SHP77 (cell line): ENCODE measurements at regions not wholly inside any gene's neighbourhood (a gene's known extent, or its start where the extent isn't known, plus 50 kb on each side); places are given as distances from the start of the nearest gene placed in this dataset.
"Not testable (repeated sequence)": the region's sequence is repeated elsewhere in the genome, so short reads cannot be mapped to it uniquely, and the experiment has no call there.

ENCODE experiments used
- DNase-seq, 2 experiments: peaks; one replicate each; lab custom pipeline; 2025; lab: John Stamatoyannopoulos, UW

DNA sequence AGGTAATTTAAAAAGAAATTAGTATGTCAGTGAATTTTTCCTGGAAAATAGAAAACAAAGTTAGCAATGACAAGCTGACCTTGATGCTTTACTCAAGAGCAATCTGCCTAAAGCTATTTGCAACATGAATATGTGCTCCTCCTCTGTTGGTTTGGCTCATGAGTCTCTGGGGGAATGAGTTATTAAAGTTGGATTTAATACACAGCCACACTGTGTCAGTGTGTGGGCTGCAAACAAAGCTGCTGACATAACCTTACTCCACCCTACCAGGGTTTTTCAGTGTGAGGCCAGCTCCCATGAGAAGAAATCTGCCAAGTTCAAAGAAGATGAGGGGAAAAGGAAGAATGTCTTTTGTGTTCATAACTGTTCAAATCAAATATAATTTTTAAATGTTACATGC is 280.5 kb downstream of the TLL1 start:
- no peak for DNase-seq

DNA sequence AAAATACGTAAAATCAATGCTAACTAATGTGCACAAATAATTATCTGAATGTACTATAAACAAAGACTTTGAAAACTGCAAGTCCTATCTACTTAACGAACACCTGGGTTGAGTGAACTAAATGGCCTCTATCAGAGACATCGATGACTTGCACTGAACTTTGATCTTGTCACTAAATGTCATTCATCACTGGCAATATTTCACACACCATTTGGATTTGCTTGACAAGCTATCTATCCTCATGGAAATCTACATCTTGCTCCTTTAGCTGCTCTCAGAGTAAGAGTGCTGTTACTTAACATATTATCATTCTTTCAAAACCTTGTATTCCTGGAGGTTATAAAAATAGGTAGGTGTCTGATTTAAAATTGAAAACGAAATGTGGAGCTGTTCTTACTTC is 289.3 kb downstream of the TLL1 start:
- DNase-seq: no peak

GRCh38 chr4:166165829-166166420 is 292.9 kb downstream of the TLL1 start:
- DNase-seq: peak; percentile 45 to 59

- DNase-seq: peak in 1 of 2 experiments; percentile 28
These were observed 296.1 kb downstream of the TLL1 start for GRCh38 chr4:166169111-166169510.

- no peak for DNase-seq
These were observed 299.6 kb downstream of the TLL1 start for GRCh38 chr4:166172619-166173018.

- no peak for DNase-seq
These were observed 301.9 kb downstream of the TLL1 start for GRCh38 chr4:166174717-166175490.

GRCh38 chr4:166182145-166182544 is 309.1 kb downstream of the TLL1 start:
- no peak for DNase-seq

DNA sequence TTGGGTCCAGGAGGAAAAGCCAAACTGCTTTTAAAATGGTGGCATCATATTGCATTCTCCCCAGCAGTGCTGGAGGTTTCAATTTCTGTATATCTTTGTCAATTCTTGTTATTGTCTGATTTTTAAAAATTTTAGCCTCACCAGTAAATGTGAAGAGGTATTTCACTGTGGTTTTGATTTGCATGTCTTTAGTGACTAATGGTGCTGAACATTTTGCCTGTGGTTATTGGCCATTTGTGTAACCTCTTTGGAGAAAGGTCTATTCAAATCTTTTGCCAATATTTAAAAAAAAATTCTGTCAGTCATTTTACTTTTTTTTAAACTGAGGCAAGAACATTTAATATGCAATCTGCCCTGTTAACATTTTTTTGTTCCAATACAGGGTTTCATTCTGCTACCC is 322.1 kb downstream of the TLL1 start:
- DNase-seq: no peak

- no peak for DNase-seq
These were observed 324.1 kb downstream of the TLL1 start for GRCh38 chr4:166197166-166197565.

GRCh38 chr4:166198041-166198440 is 325.0 kb downstream of the TLL1 start:
- DNase-seq: peak in 1 of 2 experiments; percentile 3

GRCh38 chr4:166198516-166199310 is 325.7 kb downstream of the TLL1 start:
- no peak for DNase-seq

DNA sequence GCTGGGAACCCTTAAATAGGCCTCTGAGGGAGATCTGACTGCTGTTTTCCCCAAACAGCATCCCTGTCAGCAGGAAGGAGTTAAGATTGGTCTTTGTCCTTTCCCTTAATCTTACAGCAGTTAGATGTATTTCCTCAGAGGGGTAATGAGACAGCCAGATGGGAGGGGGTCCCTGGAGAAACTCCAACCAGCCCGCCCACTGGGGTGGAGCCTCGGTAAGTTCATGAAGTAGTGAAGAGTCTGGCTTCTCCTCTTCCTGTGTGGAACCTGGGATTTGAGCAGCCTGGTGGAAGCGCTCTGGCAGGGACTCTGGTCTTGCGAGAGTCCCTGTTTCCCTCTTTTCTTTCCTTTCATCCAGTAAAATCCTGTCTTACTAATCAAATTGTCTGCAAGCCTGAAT is 330.0 kb downstream of the TLL1 start:
- DNase-seq: no peak

DNA sequence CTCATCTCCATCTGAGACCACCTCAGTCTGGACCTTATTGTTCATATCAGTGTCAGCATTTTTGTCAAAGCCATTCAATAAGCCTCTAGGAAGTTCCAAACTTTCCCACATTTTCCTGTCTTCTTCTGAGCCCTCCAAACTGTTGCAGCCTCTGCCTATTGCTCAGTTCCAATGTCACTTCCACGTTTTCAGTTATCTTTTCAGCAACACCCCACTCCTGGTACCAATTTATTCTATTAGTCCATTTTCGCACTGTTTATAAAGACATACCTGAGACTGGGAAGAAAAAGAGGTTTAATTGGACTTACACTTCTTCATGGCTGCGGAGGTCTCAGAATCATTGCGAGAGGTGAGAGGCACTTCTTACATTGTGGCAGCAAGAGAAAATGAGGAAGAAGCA is 339.3 kb downstream of the TLL1 start:
- DNase-seq: not testable (repeated sequence)

- no peak for DNase-seq
These were observed 349.2 kb downstream of the TLL1 start for GRCh38 chr4:166222271-166222670.

DNA sequence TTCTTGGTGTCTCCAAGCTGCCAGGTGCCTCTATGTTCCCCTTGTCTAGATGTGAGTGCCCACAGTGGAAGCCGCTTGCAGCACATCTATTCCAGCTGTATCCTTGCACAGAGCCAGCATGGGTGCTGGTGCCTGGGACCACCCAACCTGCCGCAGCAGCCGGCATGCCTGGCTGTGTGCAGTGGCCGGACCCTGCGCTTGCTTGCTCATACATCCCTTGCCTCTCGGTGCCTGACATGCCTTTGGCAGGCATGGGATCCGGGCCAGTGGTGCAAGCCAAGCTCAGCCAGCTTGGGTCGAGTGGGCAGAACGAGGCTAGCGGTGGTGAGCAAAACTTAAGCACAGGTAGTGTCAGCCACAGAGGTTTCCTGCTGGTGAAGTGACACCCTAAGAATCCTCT is 355.1 kb downstream of the TLL1 start:
- DNase-seq: no peak

- no peak for DNase-seq
These were observed 356.8 kb downstream of the TLL1 start for GRCh38 chr4:166229799-166230198.

GRCh38 chr4:166230841-166231240 is 357.8 kb downstream of the TLL1 start:
- DNase-seq: no peak

- no peak for DNase-seq
These were observed 366.3 kb downstream of the TLL1 start for GRCh38 chr4:166239354-166239753.

DNA sequence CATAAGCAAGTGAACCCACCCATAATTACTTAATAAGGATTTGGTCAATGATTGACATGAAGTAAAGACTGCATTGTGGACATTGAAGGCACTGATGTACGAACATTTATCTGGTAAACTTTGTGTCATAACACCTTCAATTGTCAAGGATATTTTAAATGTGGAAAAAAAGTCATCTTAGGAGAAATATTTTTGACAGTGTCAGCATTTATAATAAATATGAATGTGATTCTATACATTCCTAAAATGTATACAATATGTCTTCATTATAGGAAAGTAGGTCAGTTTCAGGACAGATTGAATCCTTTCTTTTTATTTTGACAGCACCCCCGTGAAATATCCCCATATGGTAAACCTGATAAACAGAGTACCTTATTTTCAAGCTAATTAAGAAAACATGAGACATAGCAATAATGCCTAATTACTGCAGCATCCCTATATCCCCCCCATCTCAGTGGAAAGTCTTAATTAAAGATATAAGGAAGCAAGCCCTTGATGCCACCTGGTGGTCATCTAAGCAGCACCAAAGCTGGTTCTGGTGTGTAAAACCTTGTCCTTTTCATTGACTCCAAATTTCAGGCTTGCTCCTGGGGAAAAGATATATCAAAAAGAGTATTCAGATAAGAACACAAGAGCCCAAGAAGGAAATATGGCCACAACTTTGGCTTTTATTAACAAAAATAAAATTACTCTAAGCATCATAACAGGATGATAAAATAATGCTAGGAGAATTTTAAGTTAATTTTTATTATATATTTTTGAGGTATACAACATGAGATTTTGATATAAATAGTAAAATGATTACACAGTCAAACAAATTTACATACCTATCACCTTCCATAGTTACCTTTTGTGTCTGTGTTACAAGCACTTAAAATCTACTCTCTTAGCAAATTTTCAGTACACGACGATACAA is 379.7 kb downstream of the TLL1 start:
- peak in 1 of 2 experiments; percentile 28 for DNase-seq

- no peak for DNase-seq
These were observed 384.2 kb downstream of the TLL1 start for GRCh38 chr4:166257276-166257675.

DNA sequence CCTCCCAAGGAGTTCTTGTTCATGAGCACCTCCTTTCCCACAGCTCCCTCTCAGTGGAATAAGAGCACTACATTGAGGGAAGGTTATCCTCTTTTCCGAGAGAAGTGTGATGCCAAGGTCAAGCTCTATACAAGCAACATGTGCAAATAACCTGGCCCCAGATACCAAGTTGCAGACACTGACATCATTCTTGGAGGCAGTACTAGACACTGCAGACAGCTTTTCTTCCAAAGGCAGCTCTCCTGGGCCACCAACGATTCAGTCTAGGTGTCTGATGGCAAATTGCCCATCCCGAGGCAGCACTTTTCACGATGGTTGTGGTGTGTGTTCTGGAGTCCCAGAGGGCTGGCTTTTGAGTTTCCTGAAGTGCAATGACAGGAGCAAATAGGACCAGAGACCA is 384.9 kb downstream of the TLL1 start:
- DNase-seq: no peak

- no peak for DNase-seq
These were observed 386.0 kb downstream of the TLL1 start for GRCh38 chr4:166259081-166259480.
